Pons (tissue), 1 donor: ENCODE measurements at regions not wholly inside any gene's neighbourhood (a gene's known extent, or its start where the extent isn't known, plus 50 kb on each side); places are given as distances from the start of the nearest gene placed in this dataset.
"Not testable (repeated sequence)": the region's sequence is repeated elsewhere in the genome, so short reads cannot be mapped to it uniquely, and the experiment has no call there.

Experiments used
- DNase-seq: peaks from one replicate; pipeline ENCODE4 v3.0.0-alpha.2; 2016; ENCODE audit warnings: low spot score

DNA sequence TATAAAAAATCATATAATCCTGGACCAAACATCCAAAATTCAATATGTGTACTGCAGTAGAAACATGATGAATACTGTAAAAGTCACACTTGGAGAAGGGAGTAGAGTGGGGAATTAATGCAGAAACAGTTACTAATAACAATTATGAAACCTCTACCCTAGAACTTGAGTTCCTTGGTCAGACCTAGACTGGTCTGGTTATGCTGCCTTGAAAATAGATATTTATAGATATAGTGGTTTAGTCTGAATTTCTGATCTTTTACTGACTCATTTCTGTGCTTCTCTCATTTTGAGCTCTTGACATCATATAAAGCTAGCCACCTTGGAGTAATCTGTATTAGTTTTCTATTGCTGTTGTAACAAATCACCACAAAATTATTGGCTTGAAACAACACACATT is 808.7 kb upstream of the CDH10 start:
- no peak for DNase-seq

DNA sequence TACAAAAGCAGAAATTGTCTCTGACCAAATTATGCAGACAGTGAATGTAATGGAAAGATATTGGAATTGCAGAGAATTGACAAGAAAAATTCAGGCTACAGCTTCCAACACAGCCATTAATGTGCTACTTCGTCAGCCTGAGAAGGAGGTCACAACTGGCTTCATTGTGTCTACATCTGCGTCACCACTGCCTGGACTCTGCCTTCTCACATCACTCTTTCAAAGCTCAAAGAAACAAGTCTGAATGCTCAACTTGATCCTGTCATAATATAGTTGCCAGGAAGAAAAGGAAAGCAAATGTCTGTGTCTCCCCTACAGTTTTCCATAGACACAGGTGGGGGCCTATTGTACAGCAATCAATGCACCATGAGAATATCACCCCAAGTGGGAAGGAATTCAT is 806.5 kb upstream of the CDH10 start:
- no peak for DNase-seq

DNA sequence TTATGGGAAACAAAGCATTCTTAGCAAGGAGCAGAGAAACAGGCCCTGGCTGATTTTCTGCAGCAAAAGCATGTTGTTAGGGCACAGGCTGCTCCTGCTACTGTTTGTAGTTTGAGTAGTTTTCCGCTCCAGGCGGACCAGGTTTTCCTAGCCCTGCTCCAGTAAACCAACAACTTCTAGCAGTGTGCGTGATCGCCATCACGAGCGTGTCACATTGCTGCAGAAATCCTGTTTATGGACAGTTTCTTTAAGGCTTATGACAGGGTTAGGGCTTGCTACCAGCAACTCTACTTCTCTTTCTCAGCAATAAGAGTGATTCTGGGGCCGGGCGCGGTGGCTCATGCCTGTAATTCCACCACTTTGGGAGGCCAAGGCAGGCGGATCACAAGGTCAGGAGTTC is 803.9 kb upstream of the CDH10 start:
- DNase-seq, result no peak

DNA sequence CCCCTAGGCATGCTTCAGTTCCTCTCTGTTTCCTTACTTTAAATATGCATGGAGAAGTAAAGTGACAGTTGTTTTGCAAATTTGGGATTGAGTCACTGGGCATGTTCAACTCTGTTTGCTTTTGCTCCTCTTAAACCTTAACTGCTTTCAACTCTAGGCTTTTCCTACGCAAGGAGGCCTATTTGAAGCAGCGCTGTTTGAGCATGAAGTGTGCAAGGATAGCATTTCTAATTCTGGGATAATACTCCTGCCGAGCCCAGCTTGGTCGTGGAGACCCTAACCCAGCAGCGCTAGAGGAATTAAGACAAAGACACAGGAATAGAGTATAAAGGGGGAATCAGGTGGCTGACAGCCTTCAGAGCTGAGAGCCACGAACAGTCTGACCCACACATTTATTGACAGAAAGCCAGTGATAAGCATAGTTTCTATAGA is 803.4 kb upstream of the CDH10 start:
- DNase-seq, result no peak

DNA sequence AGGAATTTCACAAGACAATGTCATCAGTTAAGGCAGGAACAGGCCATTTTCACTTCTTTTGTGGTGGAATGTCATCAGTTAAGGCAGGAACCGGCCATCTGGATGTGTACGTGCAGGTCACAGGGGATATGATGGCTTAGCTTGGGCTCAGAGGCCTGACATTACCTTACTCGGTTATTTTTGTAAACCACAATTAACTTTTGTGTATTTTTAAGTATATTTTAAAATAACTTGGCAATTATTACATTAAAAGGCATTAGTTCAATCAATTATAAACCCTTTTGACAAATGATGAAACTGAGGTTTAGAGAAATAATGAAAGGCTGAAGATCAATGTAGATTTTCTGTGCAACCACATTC is 801.3 kb upstream of the CDH10 start:
- not testable (repeated sequence) for DNase-seq

DNA sequence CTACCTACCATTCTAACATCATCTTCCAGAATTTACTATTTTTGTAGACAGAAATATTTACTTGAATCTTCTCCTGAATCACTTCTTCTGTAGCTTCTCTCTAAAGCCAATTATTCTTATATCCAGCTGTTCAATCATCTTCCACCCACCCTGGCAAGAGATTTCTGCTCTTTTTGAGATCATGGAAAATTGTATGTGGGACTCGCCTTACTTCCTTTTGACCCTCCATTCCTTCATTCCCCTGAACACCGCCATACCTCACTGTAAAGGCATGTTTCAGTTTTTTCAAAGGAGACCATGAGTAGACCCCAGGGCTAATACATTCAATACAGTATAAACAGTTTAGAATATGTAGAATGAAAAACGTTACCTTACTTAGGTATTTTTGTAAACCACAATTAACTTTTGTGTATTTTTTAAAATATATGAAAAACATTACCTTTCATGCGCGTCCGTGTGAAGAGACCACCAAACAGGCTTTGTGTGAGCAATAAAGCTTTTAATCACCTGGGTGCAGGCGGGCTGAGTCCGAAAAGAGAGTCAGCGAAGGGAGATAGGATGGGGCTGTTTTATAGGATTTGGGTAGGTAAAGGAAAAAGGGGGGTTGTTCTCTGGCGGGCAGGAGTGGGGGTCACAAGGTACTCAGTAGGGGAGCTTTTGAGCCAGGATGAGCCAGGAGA is 800.7 kb upstream of the CDH10 start:
- not testable (repeated sequence) for DNase-seq

DNA sequence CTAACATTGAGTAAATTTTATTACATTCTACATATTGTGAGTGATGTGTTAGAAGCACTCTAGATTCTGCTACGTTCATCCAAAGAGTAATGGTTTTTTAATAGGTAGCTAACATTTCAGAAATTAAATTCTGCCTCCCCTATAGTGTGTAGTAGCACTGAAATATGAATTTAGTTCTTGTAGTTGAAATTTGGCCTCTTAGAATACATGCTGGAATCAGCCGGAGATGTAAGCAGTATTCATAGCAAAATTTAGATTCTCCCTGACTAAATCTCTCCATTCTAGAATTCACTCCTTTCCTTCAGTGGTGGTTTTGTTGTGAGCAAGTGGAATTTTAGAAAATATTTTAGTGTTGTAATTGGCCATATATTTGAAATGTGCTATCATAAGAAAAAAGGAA is 799.9 kb upstream of the CDH10 start:
- DNase-seq, result no peak

DNA sequence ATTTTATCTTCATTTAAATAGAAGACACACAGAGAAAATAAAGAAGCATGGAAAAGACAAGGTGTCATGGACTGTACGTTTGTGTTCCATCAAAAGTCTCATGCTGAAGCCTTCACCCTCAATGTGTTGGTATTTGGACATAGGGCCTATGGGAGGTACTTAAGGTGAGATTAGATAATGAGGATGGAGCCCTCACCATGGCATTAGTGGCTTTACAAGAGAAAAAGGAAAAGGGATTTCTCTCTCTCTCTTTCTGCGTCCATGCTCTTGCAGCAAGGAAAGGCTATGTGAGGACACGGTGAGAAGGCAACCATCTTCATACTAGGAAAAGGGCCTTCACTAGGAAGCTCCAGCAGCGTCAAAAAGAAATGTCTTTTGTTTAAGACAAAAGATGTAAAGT is 797.0 kb upstream of the CDH10 start:
- DNase-seq, result no peak

DNA sequence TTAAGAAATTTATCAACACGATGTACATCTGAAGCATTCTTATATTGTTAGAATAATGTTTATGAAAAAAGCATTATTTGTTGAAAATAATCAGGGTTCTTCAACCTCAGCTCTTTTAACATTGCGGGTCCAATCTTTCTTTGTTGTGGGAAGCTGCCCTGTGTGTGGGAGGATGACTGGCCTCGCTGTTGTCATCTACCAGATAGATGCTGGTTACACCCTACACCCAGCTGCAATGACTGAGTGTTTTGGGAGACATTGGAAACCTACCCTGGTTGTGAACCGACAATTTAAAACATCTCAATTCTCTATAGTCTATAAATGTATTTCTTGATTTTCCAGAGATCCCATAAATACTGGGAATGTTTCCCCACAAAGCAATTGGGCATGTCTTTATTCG is 794.2 kb upstream of the CDH10 start:
- no peak for DNase-seq

DNA sequence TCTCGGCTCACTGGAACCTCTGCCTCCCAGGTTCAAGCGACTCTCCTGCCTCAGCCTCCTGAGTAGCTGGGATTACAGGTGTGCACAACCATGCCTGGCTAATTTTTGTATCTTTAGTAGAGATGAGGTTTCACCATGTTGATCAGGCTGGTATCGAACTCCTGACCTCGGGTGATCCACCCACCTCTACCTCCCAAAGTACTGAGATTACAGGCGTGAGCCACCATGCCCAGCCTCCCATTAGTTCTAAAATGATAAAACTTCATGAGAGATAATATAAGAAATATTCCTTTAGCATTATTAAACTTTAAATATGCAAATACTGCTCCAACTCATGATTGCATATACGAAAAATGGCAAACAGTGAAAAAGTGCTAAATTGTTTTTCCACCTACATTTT is 793.6 kb upstream of the CDH10 start:
- DNase-seq, result not testable (repeated sequence)

DNA sequence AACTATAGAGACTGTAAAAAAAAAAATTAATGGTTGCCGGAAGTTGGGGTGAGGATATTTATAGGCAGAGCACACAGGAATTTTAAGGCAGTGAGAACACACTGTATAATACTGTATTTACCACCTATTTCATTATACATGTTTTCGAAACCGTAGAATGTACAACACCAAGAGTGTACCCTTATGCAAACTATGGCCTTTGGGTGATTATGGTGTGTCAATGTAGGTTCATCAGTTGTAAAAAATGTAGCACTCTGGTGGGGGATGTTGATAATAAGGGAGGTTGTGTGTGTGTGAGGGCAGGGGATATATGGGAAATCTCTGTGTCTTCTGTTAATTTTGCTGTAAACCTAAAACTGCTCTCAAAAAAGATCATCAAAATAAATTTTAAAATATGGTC is 791.7 kb upstream of the CDH10 start:
- no peak for DNase-seq

DNA sequence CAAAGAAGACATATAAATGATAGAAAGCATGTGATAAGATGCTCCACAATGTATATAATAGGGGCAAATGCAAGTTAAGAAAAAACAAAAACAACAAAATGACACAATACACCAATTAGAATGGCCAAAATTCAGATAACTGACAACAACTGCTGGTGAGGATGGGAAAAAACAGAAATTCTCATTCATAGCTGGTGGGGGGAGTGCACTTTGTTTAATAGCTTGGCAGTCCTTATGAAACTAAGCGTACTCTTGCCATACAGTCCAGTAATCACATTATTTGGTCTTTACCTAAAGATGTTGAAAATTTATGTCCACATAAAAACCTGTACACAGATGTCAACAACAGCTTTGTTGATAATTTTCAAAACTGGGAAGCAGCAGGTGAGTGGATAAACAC is 791.1 kb upstream of the CDH10 start:
- no peak for DNase-seq

DNA sequence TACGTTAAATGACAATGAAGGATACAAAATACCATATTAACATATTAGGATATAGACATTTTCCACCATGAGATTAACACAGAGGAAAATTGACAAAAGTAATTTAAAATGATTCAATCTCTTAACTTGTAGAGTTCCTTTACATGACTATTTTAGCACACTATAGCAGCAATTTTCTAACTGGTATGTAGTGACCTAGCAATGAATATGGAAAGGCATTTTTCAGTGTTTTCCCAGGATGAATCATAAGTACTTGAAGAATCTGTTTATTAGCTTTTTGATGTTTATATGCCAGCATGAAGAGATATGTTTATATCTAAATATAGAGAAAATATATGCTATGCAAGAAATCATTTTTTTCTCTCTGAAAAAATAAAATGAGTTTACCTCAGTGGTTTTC is 782.5 kb upstream of the CDH10 start:
- no peak for DNase-seq

DNA sequence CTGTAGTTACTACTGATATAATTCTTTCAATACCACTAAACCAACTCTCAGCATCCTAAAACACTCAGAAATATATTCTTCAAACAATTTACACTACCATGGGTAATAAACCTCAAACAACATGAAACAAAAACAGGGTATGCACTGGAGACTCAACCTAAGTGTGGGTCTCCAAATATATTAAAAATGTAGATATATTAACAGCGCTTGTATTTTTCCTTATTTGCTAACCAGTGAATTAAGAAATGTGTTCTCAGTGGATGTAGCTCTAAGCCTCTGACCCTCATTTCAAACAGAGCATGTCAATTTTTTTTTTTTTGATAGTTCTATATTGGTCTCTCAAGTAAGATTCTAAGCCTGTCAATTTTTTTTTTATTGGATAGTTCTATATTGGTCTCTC is 778.5 kb upstream of the CDH10 start:
- DNase-seq, result no peak

DNA sequence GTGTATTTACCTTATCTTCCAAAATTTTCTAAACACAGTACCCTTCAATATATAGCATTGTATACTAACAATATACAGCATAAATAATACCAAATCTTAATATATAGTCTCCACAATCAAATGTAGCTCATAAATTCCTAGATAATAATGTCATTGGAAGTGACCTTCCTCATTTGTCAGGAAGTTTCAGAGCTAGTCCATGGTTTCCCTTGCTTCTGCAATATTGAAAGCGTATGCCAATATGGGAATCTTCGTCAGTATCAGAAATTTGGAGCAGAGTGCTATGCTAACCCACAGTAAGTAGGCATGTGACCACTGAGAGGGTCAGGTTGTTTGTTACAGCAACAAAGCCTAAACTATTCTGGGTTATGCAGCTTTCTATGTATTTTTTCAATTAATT is 774.9 kb upstream of the CDH10 start:
- DNase-seq, result no peak

DNA sequence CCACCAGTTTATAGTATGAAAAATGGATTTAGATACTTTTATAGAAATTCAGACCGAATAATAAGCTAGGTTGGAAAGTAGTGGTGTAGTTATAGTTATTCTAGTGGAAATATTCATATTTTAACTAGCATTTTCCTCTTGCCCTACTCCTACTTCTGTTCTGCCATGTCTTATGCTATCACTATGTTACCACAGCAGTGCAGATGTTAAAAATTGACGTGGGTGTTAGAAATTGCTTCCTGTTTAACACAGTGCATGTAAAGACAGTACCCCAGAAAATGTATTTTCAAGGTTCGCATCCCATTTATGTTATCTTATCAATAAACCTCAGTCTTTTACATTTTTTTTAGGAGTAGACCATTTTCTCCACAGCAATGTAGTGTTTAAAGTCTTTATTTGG is 774.2 kb upstream of the CDH10 start:
- no peak for DNase-seq

DNA sequence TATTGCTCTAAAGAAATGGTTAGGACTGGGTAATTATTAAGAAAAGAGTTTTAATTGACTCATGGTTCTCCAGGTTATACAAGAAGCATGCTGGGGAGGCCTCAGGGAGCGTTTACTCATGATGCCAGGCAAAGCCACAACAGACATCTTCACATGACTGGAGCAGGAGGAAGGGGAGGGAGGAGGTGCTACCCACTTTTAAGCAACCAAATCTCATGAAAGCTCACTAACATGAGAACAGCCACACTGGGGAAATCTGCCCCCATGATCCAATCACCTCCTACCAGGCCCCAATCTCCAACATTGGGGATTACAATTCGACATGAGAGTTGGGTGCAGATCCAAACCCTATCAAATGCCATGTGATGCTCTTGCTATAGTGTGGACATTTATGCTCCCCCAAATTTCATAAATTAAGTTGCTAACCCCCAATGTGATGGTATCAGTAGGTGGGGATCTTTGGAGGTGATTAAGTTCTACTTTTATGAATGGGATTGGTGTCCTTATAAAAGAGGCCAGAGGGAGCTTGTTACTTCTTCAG is 773.6 kb upstream of the CDH10 start:
- no peak for DNase-seq

DNA sequence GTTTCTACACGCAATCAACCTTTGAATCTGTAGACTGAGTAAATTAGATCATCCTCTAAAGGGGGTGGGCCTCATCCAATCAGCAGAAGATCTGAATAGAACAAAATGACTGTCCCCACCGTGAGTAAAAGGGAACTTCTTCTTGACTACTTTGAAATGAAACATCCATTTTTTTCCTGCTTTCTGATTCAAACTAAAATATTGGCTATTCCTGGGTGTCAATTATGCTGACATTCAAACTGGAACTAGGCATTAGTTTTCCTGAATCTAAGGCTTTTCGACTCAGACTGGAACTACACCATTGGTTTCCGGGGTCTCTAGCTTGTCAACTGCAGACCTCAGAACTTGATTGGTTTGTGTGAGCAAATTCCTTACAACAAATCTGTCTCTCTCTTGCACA is 772.2 kb upstream of the CDH10 start:
- no peak for DNase-seq

DNA sequence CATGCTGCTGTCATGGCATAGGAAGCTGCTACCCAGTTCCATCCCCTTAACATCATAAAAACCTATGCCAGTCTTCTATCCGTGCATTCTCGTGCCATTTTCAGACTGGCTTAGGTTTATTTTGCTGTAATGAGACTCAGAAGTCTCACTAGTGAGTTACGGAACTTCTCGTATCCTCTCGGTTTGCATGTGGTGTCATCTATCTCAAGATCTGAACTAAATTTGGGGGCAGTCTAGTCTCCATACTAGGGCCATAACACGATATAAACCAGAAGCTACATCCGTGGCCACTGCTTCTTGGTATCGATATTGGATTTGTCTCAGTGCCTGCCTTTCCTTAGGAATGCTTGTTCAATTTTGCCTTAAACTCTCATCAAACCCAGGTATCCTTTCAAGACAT is 771.2 kb upstream of the CDH10 start:
- DNase-seq, result no peak

DNA sequence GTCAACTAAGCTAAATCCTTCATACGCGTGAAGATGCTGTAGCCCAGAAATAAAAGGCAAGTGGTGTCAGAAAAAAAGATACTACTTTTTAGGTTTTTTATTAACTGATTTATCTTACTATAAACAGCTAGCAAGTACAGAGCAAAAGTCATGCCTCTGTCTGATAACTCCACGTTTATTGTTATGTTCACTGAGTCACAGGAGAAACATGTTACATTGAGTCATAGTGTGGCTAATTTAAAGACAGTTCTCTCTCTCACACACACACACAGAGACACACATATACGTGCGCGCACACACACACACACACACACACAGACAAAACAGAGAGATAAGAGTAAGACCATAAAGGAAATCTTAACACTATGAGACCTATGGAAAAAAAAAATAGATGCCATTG is 770.0 kb upstream of the CDH10 start:
- DNase-seq, result no peak

DNA sequence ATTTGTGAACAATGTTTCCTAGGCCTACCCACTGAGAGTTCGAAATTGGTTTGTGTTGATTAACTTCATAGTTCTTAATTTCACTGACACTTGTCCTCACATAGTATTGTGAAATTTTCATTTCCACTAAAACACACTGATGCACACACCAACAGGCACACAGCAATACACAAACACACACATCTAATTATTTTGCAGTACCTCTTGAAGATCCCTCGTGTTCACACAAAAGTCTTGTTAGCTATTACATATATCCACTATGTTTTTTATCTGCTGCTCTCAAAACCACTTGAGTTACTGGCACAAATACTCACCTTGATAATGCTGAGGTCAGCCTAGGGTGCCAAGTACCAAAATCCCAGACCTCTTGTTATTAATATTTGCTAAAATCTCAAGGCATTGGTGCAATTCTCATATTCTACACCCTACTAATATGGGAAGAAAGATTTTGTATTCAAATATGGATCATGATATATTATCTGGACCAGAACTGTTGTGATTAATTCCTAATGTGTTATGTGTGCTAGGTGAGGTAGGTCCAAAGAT is 767.4 kb upstream of the CDH10 start:
- DNase-seq, result no peak

DNA sequence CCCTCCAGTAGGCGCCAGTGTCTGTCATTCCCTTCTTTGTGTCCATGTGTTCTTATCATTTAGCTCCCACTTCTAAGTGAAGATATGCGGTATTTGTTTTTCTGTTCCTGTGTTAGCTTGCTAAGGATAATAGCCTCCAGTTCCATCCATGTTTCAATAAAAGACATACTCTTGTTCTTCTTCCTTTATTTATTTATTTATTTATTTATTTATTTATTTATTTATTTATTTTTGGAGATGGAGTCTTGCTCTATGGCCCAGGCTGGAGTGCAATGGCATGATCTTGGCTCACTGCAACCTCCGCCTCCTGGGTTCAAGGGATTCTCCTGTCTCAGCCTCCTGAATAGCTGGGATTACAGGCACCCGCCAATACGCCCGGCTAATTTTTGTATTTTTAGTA is 762.6 kb upstream of the CDH10 start:
- DNase-seq, result not testable (repeated sequence)

DNA sequence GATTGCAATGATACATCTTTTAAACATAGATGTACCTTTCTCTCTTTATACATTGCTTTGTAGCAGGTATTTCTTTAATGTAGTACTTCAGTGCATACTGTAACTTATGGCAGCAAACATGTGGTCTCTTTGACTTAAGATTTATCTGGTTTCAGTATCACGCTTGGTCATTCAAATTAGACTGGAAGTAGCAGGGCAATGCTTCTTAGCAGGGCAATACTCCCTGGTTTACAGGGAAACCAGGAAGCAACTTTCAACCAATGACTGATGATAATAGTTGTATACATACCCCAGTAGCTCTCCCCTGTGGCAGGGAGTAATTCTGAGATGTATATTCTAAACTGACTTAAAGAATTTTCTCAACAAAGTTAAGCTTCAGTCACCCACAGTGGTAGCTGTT is 761.1 kb upstream of the CDH10 start:
- no peak for DNase-seq

DNA sequence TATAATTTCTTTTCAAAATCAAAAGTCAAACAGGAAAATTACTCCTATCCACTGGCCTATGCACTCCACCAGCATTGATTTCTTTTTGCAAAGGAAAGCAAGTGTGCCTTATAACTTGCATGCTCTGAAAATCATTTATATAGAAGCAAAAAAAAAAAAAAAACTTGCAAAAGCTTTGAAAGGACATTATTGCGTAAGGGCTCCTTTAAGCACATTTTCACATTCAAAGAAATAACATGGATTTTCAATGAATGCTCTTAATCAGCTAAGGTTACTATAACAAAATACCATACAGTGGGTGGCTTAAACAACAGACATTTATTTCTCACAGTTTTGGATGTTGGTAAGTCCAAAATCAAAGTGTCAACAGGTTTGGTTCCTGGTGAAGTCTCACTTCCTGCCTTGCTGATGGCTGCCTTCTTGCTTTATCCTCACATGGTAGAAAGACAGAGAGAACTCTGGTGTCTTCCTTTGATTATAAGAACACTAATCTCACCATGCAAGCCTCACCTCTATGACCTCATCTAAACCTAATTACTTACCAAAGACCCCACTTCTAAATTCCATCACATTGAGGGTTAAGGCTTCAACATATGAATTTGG is 755.2 kb upstream of the CDH10 start:
- DNase-seq, result no peak
